ENCODE measurements at regions not wholly inside any gene's neighbourhood (a gene's known extent, or its start where the extent isn't known, plus 50 kb on each side); places are given as distances from the start of the nearest gene placed in this dataset.
A peak's percentile ranks its signal among the peaks of the same experiment; 100 is the strongest.

DNA sequence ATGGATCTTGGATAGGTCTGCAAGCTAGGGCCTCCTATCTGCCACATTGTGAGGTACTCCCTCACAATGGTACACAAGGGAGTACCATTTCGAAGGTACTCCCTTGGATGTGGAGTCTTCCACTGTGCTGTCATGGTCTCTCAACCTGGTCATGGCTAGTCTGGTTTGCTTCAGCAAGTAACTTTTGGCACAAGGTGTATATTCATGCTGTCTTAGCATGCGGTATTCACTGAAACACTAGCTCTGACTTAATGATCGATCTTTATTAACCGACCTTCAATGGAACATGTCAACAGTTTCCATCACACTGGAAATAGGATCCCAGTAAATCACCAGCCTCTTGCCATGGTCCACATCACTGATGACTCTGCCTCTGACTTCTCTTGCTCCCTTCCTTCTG is 77.5 kb upstream of the HS3ST1 start:
- ChIA-PET CTCF (no interaction called here), POLR2A (no interaction called here)
- intact Hi-C loops (cut with DNase I, micrococcal nuclease): no loop called here
- peaks cover 7% of the 10 kb centered on the region for H3K4me1 ChIP-seq (ENCODE audit: insufficient read depth, low read length)
- Mint-ChIP-seq H3K4me1 (ENCODE audit: low read depth) (peaks cover 18% of the 10 kb centered on the region), H3K9me3 (no peaks in the 10 kb centered on the region), H3K4me3 (no peak overlapping the region), H3K27ac (no peak overlapping the region), H3K27me3 (no peaks in the 10 kb centered on the region), H3K36me3 (ENCODE audit: low read depth) (no peaks in the 10 kb centered on the region)
- no peaks in the 10 kb centered on the region for H3K9me3 ChIP-seq (ENCODE audit: control insufficient read depth in 1 of 2, insufficient read depth in 1 of 2, low read length in 2 of 2)
- H3K36me3 ChIP-seq (ENCODE audit: insufficient read depth, low read length): no peaks in the 10 kb centered on the region
- no peak overlapping the region for H3K4me3 ChIP-seq (ENCODE audit: low read length)
- no peaks in the 10 kb centered on the region for H3K27me3 ChIP-seq (ENCODE audit: control insufficient read depth in 1 of 2, insufficient read depth in 2 of 2, low read length in 2 of 2)
- TF ChIP-seq, protein P1, sequence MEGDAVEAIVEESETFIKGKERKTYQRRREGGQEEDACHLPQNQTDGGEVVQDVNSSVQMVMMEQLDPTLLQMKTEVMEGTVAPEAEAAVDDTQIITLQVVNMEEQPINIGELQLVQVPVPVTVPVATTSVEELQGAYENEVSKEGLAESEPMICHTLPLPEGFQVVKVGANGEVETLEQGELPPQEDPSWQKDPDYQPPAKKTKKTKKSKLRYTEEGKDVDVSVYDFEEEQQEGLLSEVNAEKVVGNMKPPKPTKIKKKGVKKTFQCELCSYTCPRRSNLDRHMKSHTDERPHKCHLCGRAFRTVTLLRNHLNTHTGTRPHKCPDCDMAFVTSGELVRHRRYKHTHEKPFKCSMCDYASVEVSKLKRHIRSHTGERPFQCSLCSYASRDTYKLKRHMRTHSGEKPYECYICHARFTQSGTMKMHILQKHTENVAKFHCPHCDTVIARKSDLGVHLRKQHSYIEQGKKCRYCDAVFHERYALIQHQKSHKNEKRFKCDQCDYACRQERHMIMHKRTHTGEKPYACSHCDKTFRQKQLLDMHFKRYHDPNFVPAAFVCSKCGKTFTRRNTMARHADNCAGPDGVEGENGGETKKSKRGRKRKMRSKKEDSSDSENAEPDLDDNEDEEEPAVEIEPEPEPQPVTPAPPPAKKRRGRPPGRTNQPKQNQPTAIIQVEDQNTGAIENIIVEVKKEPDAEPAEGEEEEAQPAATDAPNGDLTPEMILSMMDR (IDR thresholded peaks at IDR 0.05): no peak
- DNase-seq (no peak), ATAC-seq (ENCODE audit: poor library complexity) (no peak)
- no peak overlapping the region for H3K27ac ChIP-seq (ENCODE audit: low read depth in 1 of 2, low read length in 2 of 2)

DNA sequence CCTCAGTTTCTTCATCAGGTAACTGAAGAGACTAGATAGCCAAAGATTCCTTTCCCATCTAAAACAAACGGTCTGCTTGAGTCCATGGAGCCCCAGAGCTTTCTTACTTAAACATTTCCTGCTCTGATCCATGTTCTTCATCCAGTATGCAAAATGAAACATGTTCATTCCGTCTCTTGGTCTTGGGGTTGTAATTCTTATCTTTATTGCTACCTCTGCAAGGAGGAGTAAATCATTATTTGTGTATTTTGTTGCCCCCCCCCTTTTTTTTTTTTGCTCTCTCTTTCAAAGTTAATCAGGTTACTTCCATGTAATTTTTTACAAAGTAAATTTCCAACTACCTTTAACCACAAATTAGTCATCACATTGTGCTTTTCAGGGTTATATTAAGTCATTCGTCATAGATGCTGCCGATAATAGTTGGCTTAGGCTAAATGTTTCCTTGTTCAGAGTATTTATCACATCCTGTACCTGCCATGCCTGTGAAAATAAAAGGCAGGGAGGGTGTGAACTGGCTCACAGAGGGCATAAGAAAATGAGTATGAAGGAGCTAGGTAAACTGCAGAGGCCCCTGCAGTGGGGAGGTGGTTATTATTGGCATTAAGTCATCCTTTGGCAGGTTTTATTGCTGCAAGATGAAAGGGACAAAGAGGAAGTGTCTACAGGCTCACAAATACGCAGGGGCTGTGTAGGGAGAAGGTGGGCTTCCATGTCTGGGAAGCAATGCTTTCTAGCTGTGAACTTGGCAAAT is 76.7 kb upstream of the HS3ST1 start:
- peak in 3 of 14 experiments; percentile 21 to 33 (median 26) for DNase-seq
- CTCF ChIA-PET: no interaction called here
- H3K4me1 ChIP-seq (ENCODE audit: insufficient read depth, low read length): peaks cover 7% of the 10 kb centered on the region
- Mint-ChIP-seq H3K36me3 (ENCODE audit: low read depth) (no peaks in the 10 kb centered on the region), H3K4me1 (ENCODE audit: low read depth) (peaks cover 18% of the 10 kb centered on the region), H3K9me3 (no peaks in the 10 kb centered on the region), H3K4me3 (no peak overlapping the region), H3K27me3 (no peaks in the 10 kb centered on the region), H3K27ac (no peak overlapping the region)
- peak; percentile 57 for ATAC-seq (ENCODE audit: poor library complexity)
- intact Hi-C loops (cut with DNase I, micrococcal nuclease): no loop called here
- no peaks in the 10 kb centered on the region for H3K9me3 ChIP-seq (ENCODE audit: control insufficient read depth in 1 of 2, insufficient read depth in 1 of 2, low read length in 2 of 2)
- no peaks in the 10 kb centered on the region for H3K27me3 ChIP-seq (ENCODE audit: control insufficient read depth in 1 of 2, insufficient read depth in 2 of 2, low read length in 2 of 2)
- H3K4me3 ChIP-seq (ENCODE audit: low read length): no peak overlapping the region
- TF ChIP-seq, protein P1 (IDR thresholded peaks at IDR 0.05): no peak
- H3K36me3 ChIP-seq (ENCODE audit: insufficient read depth, low read length): no peaks in the 10 kb centered on the region
- H3K27ac ChIP-seq (ENCODE audit: low read depth in 1 of 2, low read length in 2 of 2): no peak overlapping the region
- POLR2A ChIA-PET: no interaction called here

DNA sequence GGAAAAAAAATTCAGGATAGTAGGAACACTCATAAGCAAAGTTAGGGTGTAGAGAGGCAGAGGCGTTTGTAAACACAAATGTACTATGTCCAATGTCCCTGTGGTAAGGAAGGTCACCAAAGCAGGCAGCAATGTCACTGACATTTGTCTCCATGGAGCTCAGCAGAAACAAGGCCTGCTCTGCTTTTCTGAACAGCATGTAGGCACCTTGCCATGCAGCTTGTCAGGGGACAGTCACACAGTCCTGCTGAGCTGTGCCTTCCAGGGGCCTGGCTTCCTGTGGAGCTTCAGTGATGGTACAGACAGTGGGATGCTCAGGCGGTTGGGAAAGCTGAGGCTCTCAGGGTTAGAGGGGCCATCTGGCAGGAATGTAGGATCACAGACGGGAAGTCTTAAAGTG is 74.5 kb upstream of the HS3ST1 start:
- Mint-ChIP-seq H3K4me3 (no peak overlapping the region), H3K36me3 (ENCODE audit: low read depth) (no peaks in the 10 kb centered on the region), H3K4me1 (ENCODE audit: low read depth) (peaks cover 18% of the 10 kb centered on the region), H3K9me3 (peaks cover 2% of the 10 kb centered on the region), H3K27me3 (no peaks in the 10 kb centered on the region), H3K27ac (no peak overlapping the region)
- ATAC-seq (ENCODE audit: poor library complexity) (no peak), DNase-seq (no peak)
- POLR2A ChIA-PET: no interaction called here
- no peaks in the 10 kb centered on the region for H3K27me3 ChIP-seq (ENCODE audit: control insufficient read depth in 1 of 2, insufficient read depth in 2 of 2, low read length in 2 of 2)
- H3K36me3 ChIP-seq (ENCODE audit: insufficient read depth, low read length): no peaks in the 10 kb centered on the region
- TF ChIP-seq, protein P1 (IDR thresholded peaks at IDR 0.05): no peak
- H3K4me1 ChIP-seq (ENCODE audit: insufficient read depth, low read length): peaks cover 7% of the 10 kb centered on the region
- intact Hi-C loops (cut with DNase I, micrococcal nuclease): no loop called here
- no peak overlapping the region for H3K27ac ChIP-seq (ENCODE audit: low read depth in 1 of 2, low read length in 2 of 2)
- CTCF ChIA-PET: no interaction called here
- H3K4me3 ChIP-seq (ENCODE audit: low read length): no peak overlapping the region
- no peaks in the 10 kb centered on the region for H3K9me3 ChIP-seq (ENCODE audit: control insufficient read depth in 1 of 2, insufficient read depth in 1 of 2, low read length in 2 of 2)
